Lung (tissue), 11 donors: ENCODE measurements at regions not wholly inside any gene's neighbourhood (a gene's known extent, or its start where the extent isn't known, plus 50 kb on each side); places are given as distances from the start of the nearest gene placed in this dataset.

Source experiments
- ATAC-seq: fragments of 200-7000 bp; cut with Tn5 transposase; one replicate; pipeline ENCODE4 v1.9.1; 2020; ENCODE audit warnings: moderate number of reproducible peaks; ENCODE audit not compliant: insufficient read depth, low FRiP score
- DNase-seq, 3 donors: peaks; one replicate each; pipeline ENCODE4 v3.0.0-alpha.2; 2013 to 2017
- H3K27ac ChIP-seq, 2 donors: one replicate each; pipeline ENCODE4 v1.5.1; 2013; ENCODE audit warnings: mild to moderate bottlenecking in 2 of 2, moderate library complexity in 2 of 2, control low read depth in 1 of 2, inconsistent platforms in 1 of 2, low read depth in 1 of 2, low read length in 1 of 2
- H3K27me3 ChIP-seq, 3 donors: one replicate each; pipeline ENCODE4 v1.5.1; 2013; ENCODE audit warnings: low read length in 2 of 3; ENCODE audit not compliant: control insufficient read depth in 3 of 3, insufficient read depth in 3 of 3
- H3K36me3 ChIP-seq, 4 donors: one replicate each; pipeline ENCODE4 v1.5.1; 2013; ENCODE audit warnings: low read length in 4 of 4, mild to moderate bottlenecking in 1 of 4, moderate library complexity in 1 of 4; ENCODE audit not compliant: control insufficient read depth in 4 of 4, insufficient read depth in 4 of 4
- H3K4me1 ChIP-seq, 5 donors: one replicate each; pipeline ENCODE4 v1.5.1; 2013; ENCODE audit warnings: low read length in 5 of 5, mild to moderate bottlenecking in 2 of 5, moderate library complexity in 1 of 5; ENCODE audit not compliant: control insufficient read depth in 5 of 5, insufficient read depth in 5 of 5
- H3K4me3 ChIP-seq: one replicate; pipeline ENCODE4 v1.5.1; 2013; ENCODE audit warnings: mild to moderate bottlenecking, control low read depth, moderate library complexity
- H3K9ac ChIP-seq, 2 donors: one replicate each; pipeline ENCODE4 v1.5.1; 2013; ENCODE audit warnings: low read length in 2 of 2, control low read depth in 1 of 2; ENCODE audit not compliant: insufficient read depth in 1 of 2
- H3K9me3 ChIP-seq, 4 donors: one replicate each; pipeline ENCODE4 v1.5.1; 2013; ENCODE audit warnings: low read length in 3 of 4, mild to moderate bottlenecking in 1 of 4, moderate library complexity in 1 of 4; ENCODE audit not compliant: control insufficient read depth in 4 of 4, insufficient read depth in 3 of 4
- WGBS, 2 donors: extraction: QIAGEN DNeasy Blood & Tissue Kit; methylation state at CpG; one replicate each; pipeline ENCODE4 v1.1.7; 2013; 5-methylcytosine and 5-hydroxymethylcytosine counted together
- TF ChIP-seq, protein P1 (sequence below): IDR thresholded peaks from 2 replicates; pipeline ENCODE4 v1.5.1; 2012; ENCODE audit warnings: mild to moderate bottlenecking; ENCODE audit errors: control extremely low read depth, extremely low read depth
- donor health status: control.
- donor health status: control.
- donor health status: Bipolar disorder and iron deficiency.
- donor health status: healthy.
- donor health status: DM: yes; HTN: yes; CAD: no.

DNA sequence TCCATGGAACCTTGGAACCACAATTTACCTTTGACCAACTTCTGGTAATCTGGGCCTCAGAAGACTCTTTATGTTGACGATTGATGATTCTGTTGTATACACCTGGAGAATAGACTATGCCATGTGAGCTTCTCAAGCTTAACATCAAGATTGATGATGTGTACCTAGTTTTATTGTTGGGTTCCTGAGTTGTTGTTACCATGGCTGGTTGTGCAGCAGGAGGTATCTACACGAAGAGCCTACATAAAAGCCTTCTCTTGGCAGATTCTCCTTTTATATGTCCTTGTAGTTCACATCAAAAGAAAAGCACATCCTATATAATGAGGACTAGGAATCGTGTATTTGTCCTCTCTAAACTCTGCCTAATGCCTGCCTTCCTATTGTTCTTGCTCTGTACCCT lies 272.0 kb downstream of the DTHD1 start:
- Histone ChIP-seq H3K36me3 (no peaks in the 10 kb centered on the region), H3K27me3 (no peaks in the 10 kb centered on the region), H3K9me3 (peaks cover 0 to 3% (median 0%) of the 10 kb centered on the region in 4 donors), H3K27ac (no peak overlapping the region), H3K4me1 (no peaks in the 10 kb centered on the region), H3K4me3 (no peak overlapping the region), H3K9ac (no peak overlapping the region)
- 72 to 78% methylated on average over 3 of the region's 3 CpGs for WGBS, 2 donors
- TF ChIP-seq, protein P1, sequence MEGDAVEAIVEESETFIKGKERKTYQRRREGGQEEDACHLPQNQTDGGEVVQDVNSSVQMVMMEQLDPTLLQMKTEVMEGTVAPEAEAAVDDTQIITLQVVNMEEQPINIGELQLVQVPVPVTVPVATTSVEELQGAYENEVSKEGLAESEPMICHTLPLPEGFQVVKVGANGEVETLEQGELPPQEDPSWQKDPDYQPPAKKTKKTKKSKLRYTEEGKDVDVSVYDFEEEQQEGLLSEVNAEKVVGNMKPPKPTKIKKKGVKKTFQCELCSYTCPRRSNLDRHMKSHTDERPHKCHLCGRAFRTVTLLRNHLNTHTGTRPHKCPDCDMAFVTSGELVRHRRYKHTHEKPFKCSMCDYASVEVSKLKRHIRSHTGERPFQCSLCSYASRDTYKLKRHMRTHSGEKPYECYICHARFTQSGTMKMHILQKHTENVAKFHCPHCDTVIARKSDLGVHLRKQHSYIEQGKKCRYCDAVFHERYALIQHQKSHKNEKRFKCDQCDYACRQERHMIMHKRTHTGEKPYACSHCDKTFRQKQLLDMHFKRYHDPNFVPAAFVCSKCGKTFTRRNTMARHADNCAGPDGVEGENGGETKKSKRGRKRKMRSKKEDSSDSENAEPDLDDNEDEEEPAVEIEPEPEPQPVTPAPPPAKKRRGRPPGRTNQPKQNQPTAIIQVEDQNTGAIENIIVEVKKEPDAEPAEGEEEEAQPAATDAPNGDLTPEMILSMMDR: no peak
- ATAC-seq: no peak
- DNase-seq: no peak

DNA sequence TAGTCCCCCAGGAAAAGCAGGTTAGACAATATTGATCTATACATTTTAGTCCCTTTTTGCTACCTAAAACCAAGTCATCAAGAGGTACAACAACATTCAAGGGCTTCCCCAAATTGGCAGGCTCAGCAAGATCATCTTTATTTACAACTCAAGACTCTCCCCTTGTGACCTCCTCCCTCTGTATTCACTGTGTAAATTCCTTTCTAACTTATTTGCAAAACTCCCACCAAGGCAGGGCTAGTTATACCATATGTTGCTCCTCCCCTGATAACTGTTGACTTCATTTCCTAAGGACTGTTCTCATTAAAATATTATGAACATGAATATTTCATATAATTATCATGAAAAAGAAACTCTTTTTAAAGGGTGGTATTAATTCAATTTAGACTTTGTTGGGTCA lies 275.6 kb downstream of the DTHD1 start:
- TF ChIP-seq, protein P1: no peak
- DNase-seq: no peak
- H3K4me1 ChIP-seq: no peaks in the 10 kb centered on the region
- H3K36me3 ChIP-seq: no peaks in the 10 kb centered on the region
- no peaks in the 10 kb centered on the region for H3K27me3 ChIP-seq
- no peak overlapping the region for H3K27ac ChIP-seq
- H3K9ac ChIP-seq: no peak overlapping the region
- ATAC-seq: no peak
- no peak overlapping the region for H3K4me3 ChIP-seq
- H3K9me3 ChIP-seq: peaks cover 0 to 3% (median 0%) of the 10 kb centered on the region in 4 donors

DNA sequence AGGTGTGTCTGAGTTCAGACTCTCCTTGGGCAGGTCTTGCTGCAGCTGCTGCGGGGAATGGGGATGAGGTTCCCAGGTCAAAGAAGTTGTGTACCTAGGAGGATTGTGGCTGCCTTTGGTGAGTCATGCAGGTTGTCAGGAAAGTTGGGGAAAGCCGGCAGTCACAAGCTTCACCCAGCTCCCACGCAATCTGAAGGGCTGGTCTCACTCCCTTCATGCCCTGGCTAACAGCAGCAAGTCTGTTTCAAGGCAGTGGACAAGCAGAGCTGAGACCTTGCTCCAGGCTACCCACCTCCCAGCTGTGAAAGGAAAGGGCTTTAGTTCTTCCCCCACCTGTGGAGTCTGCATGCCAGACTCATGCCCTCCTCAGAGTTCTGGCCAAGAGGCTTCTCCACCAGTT lies 287.2 kb downstream of the DTHD1 start:
- WGBS, 2 donors: 76 to 91% methylated on average over 3 of the region's 3 CpGs
- DNase-seq (no peak), ATAC-seq (no peak)
- Histone ChIP-seq H3K27me3 (no peaks in the 10 kb centered on the region), H3K4me3 (no peak overlapping the region), H3K9me3 (peaks cover 0 to 2% (median 0%) of the 10 kb centered on the region in 4 donors), H3K27ac (no peak overlapping the region), H3K4me1 (no peaks in the 10 kb centered on the region), H3K36me3 (no peaks in the 10 kb centered on the region), H3K9ac (no peak overlapping the region)
- TF ChIP-seq, protein P1: no peak

DNA sequence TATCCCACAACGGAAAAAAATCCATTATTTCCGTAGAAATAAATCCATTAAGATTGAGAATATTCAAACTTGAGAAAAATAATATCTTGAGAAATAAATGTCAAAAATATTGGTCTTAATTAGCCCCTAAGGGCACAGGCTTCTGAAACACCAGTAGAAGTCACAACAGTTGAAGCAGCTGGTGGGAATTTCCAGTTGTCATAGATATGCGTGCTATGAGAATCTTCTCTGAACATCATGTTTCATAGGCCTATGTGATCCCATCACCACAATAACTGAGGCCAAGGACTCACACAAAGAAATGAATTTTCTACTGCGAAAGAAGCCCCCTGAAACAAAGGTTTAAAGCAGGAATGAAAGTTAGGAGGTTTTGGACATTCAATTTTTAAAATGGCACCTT lies 292.0 kb downstream of the DTHD1 start:
- H3K27me3 ChIP-seq: no peaks in the 10 kb centered on the region
- no peaks in the 10 kb centered on the region for H3K36me3 ChIP-seq
- H3K4me3 ChIP-seq: no peak overlapping the region
- no peaks in the 10 kb centered on the region for H3K4me1 ChIP-seq
- H3K27ac ChIP-seq: no peak overlapping the region
- H3K9ac ChIP-seq: no peak overlapping the region
- TF ChIP-seq, protein P1: no peak
- H3K9me3 ChIP-seq: peaks cover 0 to 2% (median 0%) of the 10 kb centered on the region in 4 donors
- WGBS, 2 donors: 76 to 93% methylated on average over 4 of the region's 4 CpGs
- no peak for ATAC-seq
- no peak for DNase-seq
